ENCODE measurements at regions not wholly inside any gene's neighbourhood (a gene's known extent, or its start where the extent isn't known, plus 50 kb on each side); places are given as distances from the start of the nearest gene placed in this dataset.

DNA sequence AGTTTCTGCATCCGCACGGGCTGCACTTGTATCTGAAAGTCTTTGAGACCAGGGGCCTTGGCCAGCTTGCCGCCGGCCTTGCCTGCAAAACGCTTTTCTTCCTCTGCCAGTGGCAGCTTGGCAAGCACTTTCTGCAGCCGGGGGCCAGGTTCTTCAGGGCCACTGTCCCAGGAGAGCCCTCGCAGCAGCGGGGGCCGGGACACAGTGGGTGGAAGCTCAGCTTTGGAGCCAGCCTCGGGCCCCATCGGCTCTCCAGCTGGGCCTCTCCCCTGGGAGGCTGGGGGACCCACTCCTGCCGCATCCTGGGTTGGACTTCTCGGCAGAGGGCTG is 57.5 kb upstream of the LYVE1 start:
- TF ChIP-seq EZH2 (IDR thresholded peaks at IDR 0.05) (no peak), POLR2AphosphoS5 (IDR thresholded peaks at IDR 0.05; ENCODE audit: borderline replicate concordance, low read depth, low read length) (no peak)
